H1 (cell line): ENCODE measurements at regions not wholly inside any gene's neighbourhood (a gene's known extent, or its start where the extent isn't known, plus 50 kb on each side); places are given as distances from the start of the nearest gene placed in this dataset.

Experiments used
- CTCF ChIA-PET: fragments of 300-600 bp; sonication (Branson Sonifier 250); formaldehyde crosslinking; loops from one replicate; lab custom pipeline; 2021; ENCODE audit not compliant: partially characterized antibody; lab: Charles Lee
- POLR2A ChIA-PET: fragments of 300-600 bp; sonication (Branson Sonifier 250); formaldehyde crosslinking; loops from one replicate; lab custom pipeline; 2021; ENCODE audit warnings: inconsistent platforms; ENCODE audit not compliant: partially characterized antibody; lab: Charles Lee
- DNase-seq, 2 experiments: peaks; one replicate each; pipeline versions ENCODE4 v3.0.0 to v3.0.0-alpha.2; 2010 to 2022; ENCODE audit warnings: low spot score in 2 of 2, low read depth in 1 of 2, mixed read lengths in 1 of 2
- FAIRE-seq: peaks from 2 replicates; lab custom pipeline; 2011; peaks lifted over from hg19 to GRCh38; lab: Jason Lieb, UNC
- H2AFZ ChIP-seq: 2 replicates; pipeline ENCODE4 v1.8.1; 2012; ENCODE audit warnings: low read length, inconsistent platforms
- H2AK5ac ChIP-seq: 2 replicates; pipeline ENCODE4 v1.6.1; 2013; ENCODE audit warnings: low read depth, low read length
- H2BK120ac ChIP-seq: replicated peaks from 2 replicates; pipeline ENCODE3; 2013; ENCODE audit warnings: low read depth, low read length, inconsistent platforms
- H2BK12ac ChIP-seq: 2 replicates; pipeline ENCODE4 v1.6.1; 2013; ENCODE audit warnings: low read depth, low read length
- H2BK15ac ChIP-seq: 2 replicates; pipeline ENCODE4 v1.6.1; 2013; ENCODE audit warnings: low read length
- H2BK20ac ChIP-seq: 2 replicates; pipeline ENCODE4 v1.6.1; 2013; ENCODE audit warnings: low read length
- H2BK5ac ChIP-seq: 2 replicates; pipeline ENCODE4 v1.6.1; 2013; ENCODE audit warnings: low read depth, low read length
- H3K14ac ChIP-seq: 2 replicates; pipeline ENCODE4 v1.6.1; 2013; ENCODE audit warnings: inconsistent platforms; ENCODE audit not compliant: insufficient read length
- H3K18ac ChIP-seq: 2 replicates; pipeline ENCODE4 v1.6.1; 2013; ENCODE audit warnings: low read length; ENCODE audit errors: extremely low read depth
- H3K23ac ChIP-seq: 2 replicates; pipeline ENCODE4 v1.6.1; 2013; ENCODE audit warnings: inconsistent platforms; ENCODE audit not compliant: insufficient read length
- H3K23me2 ChIP-seq: 2 replicates; pipeline ENCODE4 v1.6.1; 2013; ENCODE audit warnings: low read depth, low read length
- H3K27ac ChIP-seq: 2 replicates; pipeline ENCODE4 v1.6.1; 2011; ENCODE audit warnings: low read depth, low read length, inconsistent platforms
- H3K27me3 ChIP-seq, 4 experiments: replicated peaks in 1 of 4; 1 replicate in 1 of 4; 2 replicates in 3 of 4; pipeline versions ENCODE4 v1.6.1 to v1.8.1; 2011 to 2013; ENCODE audit warnings: low read length in 3 of 4, mild to moderate bottlenecking in 3 of 4, inconsistent platforms in 2 of 4, mixed read lengths in 2 of 4, moderate library complexity in 1 of 4; ENCODE audit not compliant: control insufficient read depth in 3 of 4, insufficient read depth in 3 of 4; ENCODE audit errors: extremely low read depth in 1 of 4
- H3K36me3 ChIP-seq, 4 experiments: 2 replicates each; pipeline versions ENCODE4 v1.6.1 to v1.8.1; 2011 to 2013; ENCODE audit warnings: mild to moderate bottlenecking in 4 of 4, low read length in 3 of 4, moderate library complexity in 2 of 4, control low read depth in 1 of 4, inconsistent platforms in 1 of 4; ENCODE audit not compliant: insufficient read depth in 4 of 4, control insufficient read depth in 2 of 4
- H3K4ac ChIP-seq: replicated peaks from 2 replicates; pipeline ENCODE3; 2013; ENCODE audit warnings: low read length, low read depth, mixed read lengths, inconsistent platforms; ENCODE audit not compliant: insufficient read length
- H3K4me1 ChIP-seq, 4 experiments: replicated peaks in 1 of 4; 1 replicate in 1 of 4; 2 replicates in 3 of 4; pipeline versions ENCODE4 v1.6.1 to v1.8.1; 2011 to 2013; ENCODE audit warnings: low read length in 3 of 4, inconsistent platforms in 2 of 4, mixed read lengths in 1 of 4; ENCODE audit not compliant: insufficient read depth in 4 of 4, control insufficient read depth in 3 of 4
- H3K4me2 ChIP-seq, 2 experiments: 2 replicates each; pipeline versions ENCODE4 v1.6.1 to v1.8.1; 2011 to 2013; ENCODE audit warnings: low read depth in 2 of 2, low read length in 2 of 2, control low read depth in 1 of 2, inconsistent platforms in 1 of 2, mild to moderate bottlenecking in 1 of 2; ENCODE audit not compliant: insufficient read depth in 1 of 2
- H3K4me3 ChIP-seq, 4 experiments: fragments of 200-600, 300-600 bp in 1 of 4; sonication (generic), shearing (Covaris generic), sonication (Bioruptor Twin) in 1 of 4; 2 replicates each; pipeline versions ENCODE4 v1.5.1 to v1.8.1; 2011 to 2016; ENCODE audit warnings: low read length in 4 of 4, low read depth in 3 of 4, control low read depth in 2 of 4, inconsistent platforms in 2 of 4, mild to moderate bottlenecking in 2 of 4, mixed read lengths in 1 of 4, moderate library complexity in 1 of 4; ENCODE audit not compliant: insufficient read depth in 2 of 4; ENCODE audit errors: extremely low read depth in 1 of 4
- H3K56ac ChIP-seq: replicated peaks from 2 replicates; pipeline ENCODE3; 2013; ENCODE audit warnings: low read depth, mild to moderate bottlenecking, mixed read lengths, low read length, inconsistent platforms; ENCODE audit not compliant: insufficient read length
- H3K79me1 ChIP-seq: 2 replicates; pipeline ENCODE4 v1.6.1; 2013; ENCODE audit warnings: low read depth, low read length, control low read depth
- H3K79me2 ChIP-seq, 2 experiments: 2 replicates each; pipeline versions ENCODE4 v1.6.1 to v1.8.1; 2012 to 2013; ENCODE audit warnings: low read length in 2 of 2, mild to moderate bottlenecking in 2 of 2, inconsistent platforms in 1 of 2; ENCODE audit not compliant: insufficient read depth in 2 of 2, control insufficient read depth in 1 of 2
- H3K9ac ChIP-seq, 4 experiments: replicated peaks in 1 of 4; 1 replicate in 1 of 4; 2 replicates in 3 of 4; pipeline versions ENCODE4 v1.6.1 to v1.8.1; 2011 to 2013; ENCODE audit warnings: low read depth in 3 of 4, low read length in 3 of 4, control low read depth in 2 of 4, mild to moderate bottlenecking in 2 of 4, moderate library complexity in 2 of 4, inconsistent platforms in 1 of 4; ENCODE audit errors: extremely low read depth in 1 of 4
- H3K9me3 ChIP-seq, 2 experiments: 2 replicates each; pipeline versions ENCODE4 v1.6.1 to v1.8.1; 2012 to 2013; ENCODE audit warnings: mild to moderate bottlenecking in 2 of 2, moderate library complexity in 2 of 2, control low read depth in 1 of 2, inconsistent platforms in 1 of 2, low read depth in 1 of 2, low read length in 1 of 2, mixed read lengths in 1 of 2; ENCODE audit not compliant: insufficient read depth in 2 of 2
- H4K20me1 ChIP-seq, 2 experiments: replicated peaks in 1 of 2; 2 replicates each; pipeline versions ENCODE3 to v1.8.1; 2011 to 2013; ENCODE audit warnings: inconsistent platforms in 2 of 2, low read length in 2 of 2, mild to moderate bottlenecking in 1 of 2; ENCODE audit not compliant: insufficient read depth in 2 of 2, control insufficient read depth in 1 of 2
- H4K5ac ChIP-seq: 2 replicates; pipeline ENCODE4 v1.6.1; 2013; ENCODE audit warnings: low read length, low read depth, mixed read lengths, inconsistent platforms; ENCODE audit not compliant: insufficient read length
- H4K8ac ChIP-seq: 2 replicates; pipeline ENCODE4 v1.8.0; 2013; ENCODE audit warnings: mild to moderate bottlenecking, moderate library complexity, low read length, inconsistent platforms; ENCODE audit not compliant: insufficient read depth; ENCODE audit errors: extremely low read depth
- H4K91ac ChIP-seq: replicated peaks from 2 replicates; pipeline ENCODE3; 2013; ENCODE audit warnings: low read length, mixed read lengths, inconsistent platforms; ENCODE audit not compliant: insufficient read length
- MAX ChIP-seq: IDR thresholded peaks from 2 replicates; pipeline ENCODE4 v1.6.1; 2012; ENCODE audit warnings: inconsistent platforms
- NANOG ChIP-seq: IDR thresholded peaks from 2 replicates; pipeline ENCODE4 v1.6.1; 2011; ENCODE audit warnings: low read length, low read depth, mild to moderate bottlenecking, inconsistent platforms; ENCODE audit not compliant: insufficient read depth, poor library complexity, severe bottlenecking
- POLR2A ChIP-seq, 2 experiments: IDR thresholded peaks; 1 replicate in 1 of 2; 2 replicates in 1 of 2; pipeline ENCODE4 v1.6.1; 2011; ENCODE audit warnings: low read depth in 2 of 2, low read length in 2 of 2, mild to moderate bottlenecking in 2 of 2; ENCODE audit errors: control extremely low read depth in 1 of 2
- RAD21 ChIP-seq, 2 experiments: IDR thresholded peaks in 1 of 2; conservative IDR thresholded peaks in 1 of 2; 2 replicates each; pipeline ENCODE4 v1.6.1; 2011; ENCODE audit warnings: low read depth in 2 of 2, low read length in 2 of 2, improper control_type of control experiment in 1 of 2, inconsistent platforms in 1 of 2, mild to moderate bottlenecking in 1 of 2, moderate library complexity in 1 of 2
- SP1 ChIP-seq: IDR thresholded peaks from 2 replicates; pipeline ENCODE4 v1.6.1; 2011; ENCODE audit warnings: low read depth, low read length
- SUZ12 ChIP-seq: fragments of 200-600 bp; sonication (generic); IDR thresholded peaks from 2 replicates; pipeline ENCODE4 v1.6.1; 2012; ENCODE audit warnings: mild to moderate bottlenecking, inconsistent platforms, low read length, moderate library complexity, mixed read lengths
- TBP ChIP-seq: IDR thresholded peaks from 2 replicates; pipeline ENCODE4 v1.6.1; 2011; ENCODE audit warnings: low read depth, low read length, improper control_type of control experiment
- WGBS, 2 experiments: shearing (Covaris generic) in 1 of 2; methylation state at CpG; one replicate each; pipeline versions ENCODE4 v1.1.6 to v1.1.7; 2013 to 2015; ENCODE audit warnings: low lambda C conversion rate in 2 of 2, mixed read lengths in 2 of 2, inconsistent platforms in 1 of 2, low coverage in 1 of 2, missing lambda C conversion rate in 1 of 2; ENCODE audit not compliant: insufficient replicate concordance in 2 of 2, insufficient coverage in 1 of 2, insufficient read length in 1 of 2; ENCODE audit errors: extremely low coverage in 1 of 2, missing lambda C conversion rate in 1 of 2; 5-methylcytosine and 5-hydroxymethylcytosine counted together

GRCh38 chr18:73827801-73828200, 319.8 kb downstream of the FBXO15 start:
- Histone ChIP-seq H3K27me3 (no peaks in the 10 kb centered on the region), H3K9me3 (no peaks in the 10 kb centered on the region), H2BK5ac (no peak overlapping the region), H3K23ac (no peak overlapping the region), H2BK12ac (no peak overlapping the region), H2AK5ac (no peak overlapping the region), H3K79me2 (no peaks in the 10 kb centered on the region), H3K79me1 (no peaks in the 10 kb centered on the region), H2BK20ac (no peak overlapping the region), H2AFZ (no peak overlapping the region; the same call in 1 of the 2 replicates), H3K56ac (no peak overlapping the region), H4K8ac (no peak overlapping the region), H3K18ac (no peak overlapping the region), H3K14ac (no peak overlapping the region), H2BK15ac (no peak overlapping the region), H3K23me2 (no peaks in the 10 kb centered on the region), H4K20me1 (no peaks in the 10 kb centered on the region), H4K5ac (no peak overlapping the region), H3K27ac (no peak overlapping the region), H3K9ac (no peak overlapping the region), H3K36me3 (no peaks in the 10 kb centered on the region), H3K4me2 (no peak overlapping the region), H3K4me1 (peaks cover 0 to 6% (median 0%) of the 10 kb centered on the region in 4 experiments; a peak in 1 of 7 replicates), H3K4ac (no peak overlapping the region), H3K4me3 (no peak overlapping the region), H4K91ac (no peak overlapping the region), H2BK120ac (no peak overlapping the region)
- 93% methylated on average over 7 of the region's 7 CpGs; no CpG with 5 or more reads in 1 of the 2 experiments for WGBS, 2 experiments
- ChIA-PET CTCF (interaction anchor here (0.7 to 1.0 kb wide), 2 partner anchors 9 to 101 kb away, joined by 3 read pairs; no protein-coding TSS in a partner anchor), POLR2A (no interaction called here)
- no peak for DNase-seq
- TF ChIP-seq SP1 (no peak), POLR2A (IDR thresholded peaks at IDR 0.05; ENCODE audit: control extremely low read depth in 1 of 2, low read depth in 2 of 2, low read length in 2 of 2) (no peak), RAD21 (IDR thresholded peaks at IDR 0.05 in 1 of 2, conservative IDR thresholded peaks at IDR 0.05 in 1 of 2; ENCODE audit: low read depth in 2 of 2, low read length in 2 of 2) (no peak), TBP (no peak), NANOG (no peak), SUZ12 (no peak), MAX (no peak)
- FAIRE-seq = no peak
